Activated CD8-positive, alpha-beta T cell treated with anti-CD3 and anti-CD28 coated beads, Interleukin-2, amount 10 ng/mL, durations not matched to agents 7 days and 5 days (primary cell): ENCODE measurements at regions not wholly inside any gene's neighbourhood (a gene's known extent, or its start where the extent isn't known, plus 50 kb on each side); places are given as distances from the start of the nearest gene placed in this dataset.

Experiments
- ATAC-seq: fragments of 150-1000 bp; cut with Tn5 transposase; one replicate; pipeline ENCODE4 v1.10.0; 2021; ENCODE audit warnings: moderate library complexity
- CTCF ChIA-PET: fragments of 350-600 bp; sonication (Branson Sonifier 250); formaldehyde crosslinking; loops from one replicate; lab custom pipeline; 2021; ENCODE audit warnings: antibody characterized with exemption; lab: Charles Lee
- POLR2A ChIA-PET: fragments of 350-600 bp; sonication (Branson Sonifier 250); formaldehyde crosslinking; loops from one replicate; lab custom pipeline; 2021; ENCODE audit warnings: antibody characterized with exemption; lab: Charles Lee
- DNase-seq: peaks from one replicate; pipeline ENCODE4 v3.0.0-alpha.2; 2020
- H3K27ac Mint-ChIP-seq: one replicate; pipeline ENCODE4 v1.8.0; 2021; ENCODE audit warnings: mild to moderate bottlenecking, mixed read lengths
- H3K27me3 Mint-ChIP-seq: one replicate; pipeline ENCODE4 v1.8.0; 2021; ENCODE audit warnings: low read depth, mixed read lengths
- H3K36me3 Mint-ChIP-seq: one replicate; pipeline ENCODE4 v1.8.0; 2021; ENCODE audit warnings: low read depth, mixed read lengths
- H3K4me1 Mint-ChIP-seq: one replicate; pipeline ENCODE4 v1.8.0; 2021; ENCODE audit warnings: low read depth, mixed read lengths
- H3K4me3 Mint-ChIP-seq: one replicate; pipeline ENCODE4 v1.8.0; 2021; ENCODE audit warnings: mild to moderate bottlenecking, mixed read lengths
- H3K9me3 Mint-ChIP-seq: one replicate; pipeline ENCODE4 v1.8.0; 2022; ENCODE audit warnings: mixed read lengths; ENCODE audit not compliant: insufficient read depth

- ChIA-PET CTCF (no interaction called here), POLR2A (no interaction called here)
- H3K27me3 Mint-ChIP-seq: no peaks in the 10 kb centered on the region
- H3K4me3 Mint-ChIP-seq: no peak overlapping the region
- H3K4me1 Mint-ChIP-seq: peaks cover 6% of the 10 kb centered on the region
- H3K27ac Mint-ChIP-seq: no peak overlapping the region
- ATAC-seq: no peak
- no peaks in the 10 kb centered on the region for H3K9me3 Mint-ChIP-seq
- no peaks in the 10 kb centered on the region for H3K36me3 Mint-ChIP-seq
- DNase-seq: no peak
Measured at GRCh38 chr10:4643471-4643870, 182.5 kb upstream of the AKR1E2 start.

DNA sequence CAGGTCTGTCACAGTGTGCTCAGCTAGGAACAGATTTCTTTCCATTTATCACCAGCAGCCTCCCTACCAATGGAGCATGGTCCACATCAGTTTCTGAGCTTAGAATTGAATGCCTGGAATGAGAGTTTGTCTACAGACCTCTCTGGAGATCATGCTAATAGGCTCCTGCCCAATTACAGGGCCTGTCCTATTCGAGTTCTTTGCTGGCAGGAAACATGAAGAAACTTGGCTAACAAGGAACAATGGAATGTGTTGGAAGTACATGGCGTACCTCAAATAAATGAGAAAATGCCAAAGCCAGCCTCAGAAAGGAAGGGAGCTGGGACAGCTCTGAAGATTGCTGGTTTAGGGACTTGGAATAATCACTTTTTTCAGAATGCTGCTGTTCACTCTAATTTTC lies 186.0 kb upstream of the AKR1E2 start:
- Mint-ChIP-seq H3K9me3 (no peaks in the 10 kb centered on the region), H3K36me3 (no peaks in the 10 kb centered on the region), H3K4me1 (no peaks in the 10 kb centered on the region), H3K27me3 (no peaks in the 10 kb centered on the region), H3K27ac (no peak overlapping the region), H3K4me3 (no peak overlapping the region)
- ChIA-PET POLR2A (no interaction called here), CTCF (no interaction called here)
- DNase-seq: no peak
- no peak for ATAC-seq

GRCh38 chr10:4638099-4638498 lies 187.9 kb upstream of the AKR1E2 start:
- H3K9me3 Mint-ChIP-seq: no peaks in the 10 kb centered on the region
- no peak overlapping the region for H3K4me3 Mint-ChIP-seq
- ATAC-seq (no peak), DNase-seq (no peak)
- H3K4me1 Mint-ChIP-seq: no peaks in the 10 kb centered on the region
- CTCF ChIA-PET: no interaction called here
- H3K27me3 Mint-ChIP-seq: no peaks in the 10 kb centered on the region
- H3K27ac Mint-ChIP-seq: no peak overlapping the region
- POLR2A ChIA-PET: no interaction called here
- no peaks in the 10 kb centered on the region for H3K36me3 Mint-ChIP-seq

DNA sequence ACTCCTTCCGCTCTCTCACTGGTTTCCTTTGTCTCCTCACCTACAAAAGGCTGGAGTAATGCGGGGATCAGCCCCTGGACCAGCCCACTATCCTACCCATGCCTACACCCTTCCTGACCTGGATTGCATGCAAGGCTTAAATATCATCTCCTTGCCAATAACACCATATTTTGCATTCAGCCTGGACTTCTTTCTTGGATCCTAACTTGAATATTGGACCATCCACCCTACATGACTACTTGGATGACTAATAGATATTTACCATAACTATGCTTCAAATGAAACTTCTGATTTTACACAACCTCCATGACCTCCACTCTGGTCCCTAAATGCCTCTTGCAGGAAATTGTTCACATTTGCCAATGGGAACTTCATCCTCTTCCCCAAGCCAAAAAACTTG lies 188.3 kb upstream of the AKR1E2 start:
- ChIA-PET CTCF (no interaction called here), POLR2A (interaction anchor here (0.7 kb wide), 1 partner anchor 1105 kb away, joined by 3 read pairs; no protein-coding TSS in a partner anchor)
- ATAC-seq (no peak), DNase-seq (no peak)
- Mint-ChIP-seq H3K4me3 (no peak overlapping the region), H3K9me3 (no peaks in the 10 kb centered on the region), H3K27me3 (no peaks in the 10 kb centered on the region), H3K4me1 (no peaks in the 10 kb centered on the region), H3K36me3 (no peaks in the 10 kb centered on the region), H3K27ac (no peak overlapping the region)

DNA sequence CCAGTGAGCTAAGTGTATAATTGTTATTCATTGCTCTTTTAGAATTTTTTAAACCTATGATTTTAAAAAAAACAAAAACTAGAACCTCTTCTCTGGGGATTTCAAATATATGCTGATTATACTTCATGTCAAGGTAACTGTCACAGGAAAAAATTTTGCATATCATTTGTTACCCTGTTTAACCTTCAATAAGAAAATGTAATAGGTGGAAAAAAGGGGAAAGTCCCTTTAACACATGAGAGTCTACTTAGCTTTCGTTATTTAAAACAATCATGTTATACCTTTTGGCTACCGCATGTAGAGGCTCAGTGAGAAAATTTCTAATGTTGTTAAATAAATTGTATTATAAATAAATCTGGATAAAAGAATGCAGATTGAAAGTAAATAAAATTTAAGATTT lies 190.1 kb upstream of the AKR1E2 start:
- Mint-ChIP-seq H3K9me3 (no peaks in the 10 kb centered on the region), H3K36me3 (no peaks in the 10 kb centered on the region), H3K27ac (no peak overlapping the region), H3K27me3 (peaks cover 4% of the 10 kb centered on the region), H3K4me3 (no peak overlapping the region), H3K4me1 (no peaks in the 10 kb centered on the region)
- CTCF ChIA-PET: interaction anchor here (1.1 kb wide), 1 partner anchor 48 kb away, joined by 3 read pairs; no protein-coding TSS in a partner anchor
- no peak for ATAC-seq
- DNase-seq: no peak
- POLR2A ChIA-PET: no interaction called here

GRCh38 chr10:4635388-4635787 lies 190.6 kb upstream of the AKR1E2 start:
- Mint-ChIP-seq H3K4me3 (no peak overlapping the region), H3K27ac (no peak overlapping the region), H3K4me1 (no peaks in the 10 kb centered on the region), H3K9me3 (no peaks in the 10 kb centered on the region), H3K27me3 (peaks cover 4% of the 10 kb centered on the region), H3K36me3 (no peaks in the 10 kb centered on the region)
- ChIA-PET CTCF (interaction anchor here (1.1 kb wide), 1 partner anchor 48 kb away, joined by 3 read pairs; no protein-coding TSS in a partner anchor), POLR2A (no interaction called here)
- no peak for DNase-seq
- ATAC-seq: no peak

- ChIA-PET POLR2A (no interaction called here), CTCF (no interaction called here)
- Mint-ChIP-seq H3K27ac (no peak overlapping the region), H3K36me3 (no peaks in the 10 kb centered on the region), H3K4me1 (no peaks in the 10 kb centered on the region), H3K9me3 (no peaks in the 10 kb centered on the region), H3K4me3 (no peak overlapping the region), H3K27me3 (peaks cover 4% of the 10 kb centered on the region)
- ATAC-seq: no peak
- no peak for DNase-seq
Measured at GRCh38 chr10:4633776-4634175, 192.2 kb upstream of the AKR1E2 start.

DNA sequence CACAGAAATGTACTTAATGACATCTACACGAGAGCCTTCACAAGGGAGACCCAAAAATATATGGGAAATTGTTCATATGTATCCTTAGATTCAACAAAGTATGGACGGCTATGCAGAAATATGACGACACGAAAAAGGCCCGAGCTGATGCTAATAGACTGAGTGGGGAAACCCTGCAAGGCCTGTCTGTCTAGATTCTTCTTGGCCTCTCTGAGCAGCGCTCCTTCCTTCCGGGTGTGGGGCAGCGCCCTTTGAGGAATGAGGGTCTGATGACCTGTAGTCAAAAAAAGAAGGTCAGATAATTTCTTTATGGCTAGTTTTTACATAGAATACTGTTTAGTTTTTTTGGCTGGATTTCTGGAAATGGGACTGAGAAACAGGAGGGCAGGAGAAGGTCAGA lies 192.8 kb upstream of the AKR1E2 start:
- DNase-seq: no peak
- peaks cover 5% of the 10 kb centered on the region for H3K27me3 Mint-ChIP-seq
- no peak for ATAC-seq
- H3K9me3 Mint-ChIP-seq: no peaks in the 10 kb centered on the region
- CTCF ChIA-PET: no interaction called here
- H3K4me3 Mint-ChIP-seq: no peak overlapping the region
- H3K36me3 Mint-ChIP-seq: no peaks in the 10 kb centered on the region
- H3K27ac Mint-ChIP-seq: no peak overlapping the region
- POLR2A ChIA-PET: no interaction called here
- no peaks in the 10 kb centered on the region for H3K4me1 Mint-ChIP-seq

DNA sequence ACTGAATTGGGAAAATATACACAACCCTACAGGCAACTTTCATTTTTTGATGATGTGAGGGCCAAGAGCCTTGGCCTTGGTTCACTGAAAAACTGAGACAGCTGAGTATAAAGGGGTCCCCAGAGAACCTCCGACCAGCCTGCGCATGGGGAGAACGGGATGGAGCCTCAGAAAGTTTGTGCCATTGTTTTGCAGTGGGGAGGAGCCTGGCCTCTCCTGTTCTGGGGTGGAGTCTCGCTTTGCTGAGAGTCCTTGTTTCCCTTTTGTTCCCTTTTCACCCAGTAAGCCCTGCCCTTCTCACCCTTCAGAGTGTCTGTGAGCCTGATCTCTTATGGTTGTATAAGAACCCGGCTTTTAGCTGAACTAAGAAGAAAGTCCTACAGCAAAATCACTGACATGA lies 193.2 kb upstream of the AKR1E2 start:
- Mint-ChIP-seq H3K36me3 (no peaks in the 10 kb centered on the region), H3K9me3 (peaks cover 2% of the 10 kb centered on the region), H3K4me1 (no peaks in the 10 kb centered on the region), H3K27me3 (peaks cover 5% of the 10 kb centered on the region), H3K27ac (no peak overlapping the region), H3K4me3 (no peak overlapping the region)
- ATAC-seq: no peak
- POLR2A ChIA-PET: no interaction called here
- CTCF ChIA-PET: no interaction called here
- no peak for DNase-seq

- CTCF ChIA-PET: no interaction called here
- Mint-ChIP-seq H3K27me3 (peaks cover 17% of the 10 kb centered on the region), H3K9me3 (peaks cover 14% of the 10 kb centered on the region), H3K4me3 (no peak overlapping the region), H3K4me1 (no peaks in the 10 kb centered on the region), H3K27ac (no peak overlapping the region), H3K36me3 (no peaks in the 10 kb centered on the region)
- POLR2A ChIA-PET: no interaction called here
- no peak for DNase-seq
- ATAC-seq: no peak
Measured at GRCh38 chr10:4626919-4627318, 199.1 kb upstream of the AKR1E2 start.

DNA sequence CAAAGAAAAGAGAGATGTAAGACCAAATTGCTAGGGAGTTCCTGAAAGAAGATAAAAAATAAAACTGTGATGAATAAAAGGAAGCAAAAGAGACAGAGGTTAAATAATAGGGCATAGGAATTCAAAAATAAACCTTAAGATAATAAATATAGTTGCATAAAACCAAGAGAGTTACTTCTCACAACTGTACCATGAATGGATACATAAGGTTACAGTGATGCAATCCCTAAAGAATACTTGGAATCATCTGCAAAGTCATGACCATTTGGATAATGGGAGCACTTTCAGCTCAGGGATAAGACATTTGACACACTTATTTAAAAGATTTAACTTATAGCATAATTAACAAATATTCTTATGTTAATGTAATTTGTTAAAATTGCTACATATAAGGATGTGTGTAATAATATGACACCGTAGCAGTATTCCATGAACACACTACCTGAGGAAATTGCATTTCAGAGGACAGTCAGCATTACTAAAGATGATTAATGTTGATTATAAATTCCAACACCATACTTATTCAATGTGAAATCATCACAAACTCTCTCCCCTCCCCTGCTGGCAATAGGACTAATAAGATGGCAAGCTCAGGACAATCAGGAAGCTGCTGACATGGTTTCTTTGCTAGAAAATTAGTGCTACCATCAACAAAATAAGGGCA lies 202.1 kb upstream of the AKR1E2 start:
- H3K36me3 Mint-ChIP-seq: no peaks in the 10 kb centered on the region
- no peaks in the 10 kb centered on the region for H3K4me1 Mint-ChIP-seq
- H3K27ac Mint-ChIP-seq: no peak overlapping the region
- H3K9me3 Mint-ChIP-seq: peaks cover 14% of the 10 kb centered on the region
- ATAC-seq: no peak
- DNase-seq: no peak
- POLR2A ChIA-PET: no interaction called here
- CTCF ChIA-PET: interaction anchor here (0.6 kb wide), 1 partner anchor 1615 kb away, joined by 3 read pairs; no protein-coding TSS in a partner anchor
- H3K4me3 Mint-ChIP-seq: no peak overlapping the region
- peaks cover 18% of the 10 kb centered on the region for H3K27me3 Mint-ChIP-seq

- ATAC-seq (no peak), DNase-seq (no peak)
- Mint-ChIP-seq H3K4me3 (no peak overlapping the region), H3K9me3 (peaks cover 14% of the 10 kb centered on the region), H3K27me3 (peaks cover 16% of the 10 kb centered on the region), H3K36me3 (no peaks in the 10 kb centered on the region), H3K27ac (no peak overlapping the region), H3K4me1 (no peaks in the 10 kb centered on the region)
- POLR2A ChIA-PET: no interaction called here
- CTCF ChIA-PET: interaction anchor here (0.6 kb wide), 1 partner anchor 1615 kb away, joined by 3 read pairs; no protein-coding TSS in a partner anchor
Measured at GRCh38 chr10:4623200-4623599, 202.8 kb upstream of the AKR1E2 start.

GRCh38 chr10:4622384-4622783 lies 203.6 kb upstream of the AKR1E2 start:
- ATAC-seq (no peak), DNase-seq (no peak)
- H3K36me3 Mint-ChIP-seq: no peaks in the 10 kb centered on the region
- peaks cover 10% of the 10 kb centered on the region for H3K9me3 Mint-ChIP-seq
- ChIA-PET CTCF (no interaction called here), POLR2A (no interaction called here)
- H3K4me1 Mint-ChIP-seq: no peaks in the 10 kb centered on the region
- no peak overlapping the region for H3K27ac Mint-ChIP-seq
- no peak overlapping the region for H3K4me3 Mint-ChIP-seq
- peaks cover 16% of the 10 kb centered on the region for H3K27me3 Mint-ChIP-seq
